ENCODE measurements at regions not wholly inside any gene's neighbourhood (a gene's known extent, or its start where the extent isn't known, plus 50 kb on each side); places are given as distances from the start of the nearest gene placed in this dataset.

DNA sequence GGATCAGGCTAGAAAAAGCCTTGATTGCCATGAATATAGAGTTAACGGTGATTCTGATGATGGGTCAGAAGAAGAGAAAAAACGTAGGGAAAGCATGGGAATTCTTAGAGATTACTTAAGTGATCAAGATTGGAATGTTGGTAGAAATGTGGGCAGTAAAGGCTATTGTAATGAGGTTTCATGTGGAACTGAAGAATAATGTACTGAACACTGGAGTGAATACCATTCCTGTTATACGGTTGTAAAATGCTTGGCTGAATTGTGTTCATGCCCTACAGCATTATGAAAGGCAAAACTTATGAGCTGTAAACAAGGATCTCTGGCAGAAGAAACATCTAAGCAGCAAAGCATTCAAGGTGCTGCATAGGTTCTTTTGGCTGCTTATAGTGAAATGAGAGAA, 414.1 kb upstream of the CBLB start (continued):
- TF ChIP-seq, protein P1, sequence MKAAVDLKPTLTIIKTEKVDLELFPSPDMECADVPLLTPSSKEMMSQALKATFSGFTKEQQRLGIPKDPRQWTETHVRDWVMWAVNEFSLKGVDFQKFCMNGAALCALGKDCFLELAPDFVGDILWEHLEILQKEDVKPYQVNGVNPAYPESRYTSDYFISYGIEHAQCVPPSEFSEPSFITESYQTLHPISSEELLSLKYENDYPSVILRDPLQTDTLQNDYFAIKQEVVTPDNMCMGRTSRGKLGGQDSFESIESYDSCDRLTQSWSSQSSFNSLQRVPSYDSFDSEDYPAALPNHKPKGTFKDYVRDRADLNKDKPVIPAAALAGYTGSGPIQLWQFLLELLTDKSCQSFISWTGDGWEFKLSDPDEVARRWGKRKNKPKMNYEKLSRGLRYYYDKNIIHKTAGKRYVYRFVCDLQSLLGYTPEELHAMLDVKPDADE (IDR thresholded peaks at IDR 0.05): no peak

DNA sequence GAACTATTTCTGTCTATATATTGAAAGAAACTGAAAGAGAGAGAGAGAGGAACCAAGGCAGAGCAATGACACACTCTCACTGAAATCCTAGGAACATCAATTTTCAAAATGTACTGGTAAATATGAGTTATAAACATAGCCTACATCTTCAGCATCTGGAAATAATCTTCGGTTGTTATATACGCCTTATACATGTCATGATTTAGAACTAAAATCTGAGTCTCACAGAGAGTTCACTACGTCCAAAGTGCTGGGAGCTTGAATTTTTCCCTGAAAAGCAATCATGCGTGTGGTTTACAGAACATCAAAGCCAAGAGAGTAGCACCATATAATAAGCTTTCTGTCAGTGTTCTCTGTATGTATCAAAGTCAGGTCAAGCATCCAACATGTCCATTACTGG, 420.0 kb upstream of the CBLB start:
- Histone ChIP-seq H3K27ac (ENCODE audit: low read depth) (no peak overlapping the region), H3K4me3 (no peak overlapping the region), H3K27me3 (ENCODE audit: insufficient read depth) (no peaks in the 10 kb centered on the region), H3K79me2 (replicated peaks; ENCODE audit: insufficient read depth) (no peaks in the 10 kb centered on the region), H3K4me1 (ENCODE audit: insufficient read depth) (no peaks in the 10 kb centered on the region), H4K20me1 (replicated peaks; ENCODE audit: insufficient read depth) (no peaks in the 10 kb centered on the region), H3F3A (replicated peaks; ENCODE audit: low read depth) (no peaks in the 10 kb centered on the region), H2AFZ (no peak overlapping the region), H3K4me2 (no peak overlapping the region), H3K9me2 (ENCODE audit: insufficient read depth) (peaks cover 7% of the 10 kb centered on the region; the same call in 1 of the 2 replicates), H3K36me3 (ENCODE audit: insufficient read depth) (no peaks in the 10 kb centered on the region)
- no peaks in the 10 kb centered on the region; the same call in 1 of the 3 replicates for H3K9me3 Mint-ChIP-seq
- no peaks in the 10 kb centered on the region for H3K36me3 Mint-ChIP-seq (ENCODE audit: low read depth)
- H3K4me1 Mint-ChIP-seq: peaks cover 7% of the 10 kb centered on the region; the same call in 2 of the 3 replicates
- H3K27ac Mint-ChIP-seq: no peak overlapping the region
- H3K4me3 Mint-ChIP-seq: no peak overlapping the region
- TF ChIP-seq, protein P2, sequence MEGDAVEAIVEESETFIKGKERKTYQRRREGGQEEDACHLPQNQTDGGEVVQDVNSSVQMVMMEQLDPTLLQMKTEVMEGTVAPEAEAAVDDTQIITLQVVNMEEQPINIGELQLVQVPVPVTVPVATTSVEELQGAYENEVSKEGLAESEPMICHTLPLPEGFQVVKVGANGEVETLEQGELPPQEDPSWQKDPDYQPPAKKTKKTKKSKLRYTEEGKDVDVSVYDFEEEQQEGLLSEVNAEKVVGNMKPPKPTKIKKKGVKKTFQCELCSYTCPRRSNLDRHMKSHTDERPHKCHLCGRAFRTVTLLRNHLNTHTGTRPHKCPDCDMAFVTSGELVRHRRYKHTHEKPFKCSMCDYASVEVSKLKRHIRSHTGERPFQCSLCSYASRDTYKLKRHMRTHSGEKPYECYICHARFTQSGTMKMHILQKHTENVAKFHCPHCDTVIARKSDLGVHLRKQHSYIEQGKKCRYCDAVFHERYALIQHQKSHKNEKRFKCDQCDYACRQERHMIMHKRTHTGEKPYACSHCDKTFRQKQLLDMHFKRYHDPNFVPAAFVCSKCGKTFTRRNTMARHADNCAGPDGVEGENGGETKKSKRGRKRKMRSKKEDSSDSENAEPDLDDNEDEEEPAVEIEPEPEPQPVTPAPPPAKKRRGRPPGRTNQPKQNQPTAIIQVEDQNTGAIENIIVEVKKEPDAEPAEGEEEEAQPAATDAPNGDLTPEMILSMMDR (conservative IDR thresholded peaks at IDR 0.05; ENCODE audit: low read depth in 2 of 2): no peak
- TF ChIP-seq, protein P1 (IDR thresholded peaks at IDR 0.05): no peak
- TF ChIP-seq, protein P3, sequence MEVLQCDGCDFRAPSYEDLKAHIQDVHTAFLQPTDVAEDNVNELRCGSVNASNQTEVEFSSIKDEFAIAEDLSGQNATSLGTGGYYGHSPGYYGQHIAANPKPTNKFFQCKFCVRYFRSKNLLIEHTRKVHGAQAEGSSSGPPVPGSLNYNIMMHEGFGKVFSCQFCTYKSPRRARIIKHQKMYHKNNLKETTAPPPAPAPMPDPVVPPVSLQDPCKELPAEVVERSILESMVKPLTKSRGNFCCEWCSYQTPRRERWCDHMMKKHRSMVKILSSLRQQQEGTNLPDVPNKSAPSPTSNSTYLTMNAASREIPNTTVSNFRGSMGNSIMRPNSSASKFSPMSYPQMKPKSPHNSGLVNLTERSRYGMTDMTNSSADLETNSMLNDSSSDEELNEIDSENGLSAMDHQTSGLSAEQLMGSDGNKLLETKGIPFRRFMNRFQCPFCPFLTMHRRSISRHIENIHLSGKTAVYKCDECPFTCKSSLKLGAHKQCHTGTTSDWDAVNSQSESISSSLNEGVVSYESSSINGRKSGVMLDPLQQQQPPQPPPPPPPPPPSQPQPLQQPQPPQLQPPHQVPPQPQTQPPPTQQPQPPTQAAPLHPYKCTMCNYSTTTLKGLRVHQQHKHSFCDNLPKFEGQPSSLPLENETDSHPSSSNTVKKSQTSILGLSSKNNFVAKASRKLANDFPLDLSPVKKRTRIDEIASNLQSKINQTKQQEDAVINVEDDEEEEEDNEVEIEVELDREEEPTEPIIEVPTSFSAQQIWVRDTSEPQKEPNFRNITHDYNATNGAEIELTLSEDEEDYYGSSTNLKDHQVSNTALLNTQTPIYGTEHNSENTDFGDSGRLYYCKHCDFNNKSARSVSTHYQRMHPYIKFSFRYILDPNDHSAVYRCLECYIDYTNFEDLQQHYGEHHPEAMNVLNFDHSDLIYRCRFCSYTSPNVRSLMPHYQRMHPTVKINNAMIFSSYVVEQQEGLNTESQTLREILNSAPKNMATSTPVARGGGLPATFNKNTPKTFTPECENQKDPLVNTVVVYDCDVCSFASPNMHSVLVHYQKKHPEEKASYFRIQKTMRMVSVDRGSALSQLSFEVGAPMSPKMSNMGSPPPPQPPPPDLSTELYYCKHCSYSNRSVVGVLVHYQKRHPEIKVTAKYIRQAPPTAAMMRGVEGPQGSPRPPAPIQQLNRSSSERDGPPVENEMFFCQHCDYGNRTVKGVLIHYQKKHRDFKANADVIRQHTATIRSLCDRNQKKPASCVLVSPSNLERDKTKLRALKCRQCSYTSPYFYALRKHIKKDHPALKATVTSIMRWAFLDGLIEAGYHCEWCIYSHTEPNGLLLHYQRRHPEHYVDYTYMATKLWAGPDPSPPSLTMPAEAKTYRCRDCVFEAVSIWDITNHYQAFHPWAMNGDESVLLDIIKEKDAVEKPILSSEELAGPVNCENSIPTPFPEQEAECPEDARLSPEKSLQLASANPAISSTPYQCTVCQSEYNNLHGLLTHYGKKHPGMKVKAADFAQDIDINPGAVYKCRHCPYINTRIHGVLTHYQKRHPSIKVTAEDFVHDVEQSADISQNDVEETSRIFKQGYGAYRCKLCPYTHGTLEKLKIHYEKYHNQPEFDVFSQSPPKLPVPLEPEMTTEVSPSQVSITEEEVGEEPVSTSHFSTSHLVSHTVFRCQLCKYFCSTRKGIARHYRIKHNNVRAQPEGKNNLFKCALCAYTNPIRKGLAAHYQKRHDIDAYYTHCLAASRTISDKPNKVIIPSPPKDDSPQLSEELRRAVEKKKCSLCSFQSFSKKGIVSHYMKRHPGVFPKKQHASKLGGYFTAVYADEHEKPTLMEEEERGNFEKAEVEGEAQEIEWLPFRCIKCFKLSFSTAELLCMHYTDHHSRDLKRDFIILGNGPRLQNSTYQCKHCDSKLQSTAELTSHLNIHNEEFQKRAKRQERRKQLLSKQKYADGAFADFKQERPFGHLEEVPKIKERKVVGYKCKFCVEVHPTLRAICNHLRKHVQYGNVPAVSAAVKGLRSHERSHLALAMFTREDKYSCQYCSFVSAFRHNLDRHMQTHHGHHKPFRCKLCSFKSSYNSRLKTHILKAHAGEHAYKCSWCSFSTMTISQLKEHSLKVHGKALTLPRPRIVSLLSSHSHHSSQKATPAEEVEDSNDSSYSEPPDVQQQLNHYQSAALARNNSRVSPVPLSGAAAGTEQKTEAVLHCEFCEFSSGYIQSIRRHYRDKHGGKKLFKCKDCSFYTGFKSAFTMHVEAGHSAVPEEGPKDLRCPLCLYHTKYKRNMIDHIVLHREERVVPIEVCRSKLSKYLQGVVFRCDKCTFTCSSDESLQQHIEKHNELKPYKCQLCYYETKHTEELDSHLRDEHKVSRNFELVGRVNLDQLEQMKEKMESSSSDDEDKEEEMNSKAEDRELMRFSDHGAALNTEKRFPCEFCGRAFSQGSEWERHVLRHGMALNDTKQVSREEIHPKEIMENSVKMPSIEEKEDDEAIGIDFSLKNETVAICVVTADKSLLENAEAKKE (CRISPR knock-in tag; IDR thresholded peaks at IDR 0.05): no peak
- TF ChIP-seq EZH2 (IDR thresholded peaks at IDR 0.05; ENCODE audit: low read depth, unreplicated experiment) (no peak), ZNF331 (CRISPR knock-in tag; IDR thresholded peaks at IDR 0.05; ENCODE audit: low read depth) (no peak), STAT1 (IDR thresholded peaks at IDR 0.05; ENCODE audit: unreplicated experiment) (no peak), POLR2AphosphoS5 (IDR thresholded peaks at IDR 0.05; ENCODE audit: low read depth) (no peak), ZNF114 (CRISPR knock-in tag; IDR thresholded peaks at IDR 0.05) (no peak), CREB1 (CRISPR knock-in tag; IDR thresholded peaks at IDR 0.05; ENCODE audit: low read depth) (no peak), EZH2phosphoT487 (IDR thresholded peaks at IDR 0.05; ENCODE audit: unreplicated experiment) (no peak), NANOG (IDR thresholded peaks at IDR 0.05; ENCODE audit: borderline replicate concordance) (no peak), JUNB (IDR thresholded peaks at IDR 0.05; ENCODE audit: unreplicated experiment) (no peak)
- ATAC-seq (no peak), DNase-seq (ENCODE audit: low spot score) (no peak)
- no peaks in the 10 kb centered on the region for H3K27me3 Mint-ChIP-seq (ENCODE audit: insufficient read depth, low read depth, poor library complexity)

Measured in GM23338 (cell line).